ENCODE measurements at regions not wholly inside any gene's neighbourhood (a gene's known extent, or its start where the extent isn't known, plus 50 kb on each side); places are given as distances from the start of the nearest gene placed in this dataset.

GRCh38 chr6:133583907-133584427, 304.9 kb upstream of the TCF21 start:
- DNase-seq (no peak), ATAC-seq (no peak), FAIRE-seq (no peak)
- intact Hi-C loops (cut with DNase I) = no loop called here
- Histone ChIP-seq H3K27ac (no peak overlapping the region), H3K4me1 (no peaks in the 10 kb centered on the region), H3K36me3 (no peaks in the 10 kb centered on the region), H3K9me3 (no peaks in the 10 kb centered on the region), H3K4me3 (no peak overlapping the region), H3K27me3 (no peaks in the 10 kb centered on the region)
- no peak for TF ChIP-seq CTCF (IDR thresholded peaks at IDR 0.05)
- WGBS, 2 donors = 64 to 71% methylated on average over 4 of the region's 4 CpGs

DNA sequence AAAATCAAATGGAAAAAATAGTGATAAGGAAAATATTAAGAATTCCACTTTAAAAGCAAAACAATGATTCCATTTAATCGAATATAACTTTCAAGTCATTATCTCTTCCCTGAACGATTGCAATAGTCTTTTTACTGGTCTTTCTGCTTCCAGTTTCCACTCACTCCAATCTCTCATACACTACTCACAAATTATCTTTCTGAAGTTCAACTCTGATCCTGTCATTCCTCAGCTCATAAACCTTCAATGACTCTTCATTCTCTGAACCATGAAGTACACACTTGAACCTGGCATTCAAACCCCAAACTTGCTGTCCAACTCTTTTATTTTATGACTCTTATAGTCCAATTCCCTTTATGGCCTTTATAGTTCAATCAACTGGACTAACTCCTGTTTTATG, 304.1 kb upstream of the TCF21 start:
- H3K27ac ChIP-seq = no peak overlapping the region
- WGBS, 2 donors = 35 to 41% methylated on average over 2 of the region's 2 CpGs
- no peak for DNase-seq
- no peaks in the 10 kb centered on the region for H3K27me3 ChIP-seq
- no peaks in the 10 kb centered on the region for H3K4me1 ChIP-seq
- no peaks in the 10 kb centered on the region for H3K9me3 ChIP-seq
- H3K4me3 ChIP-seq = no peak overlapping the region
- TF ChIP-seq CTCF (IDR thresholded peaks at IDR 0.05) = no peak
- intact Hi-C loops (cut with DNase I) = no loop called here
- no peaks in the 10 kb centered on the region for H3K36me3 ChIP-seq
- no peak for FAIRE-seq
- no peak for ATAC-seq

DNA sequence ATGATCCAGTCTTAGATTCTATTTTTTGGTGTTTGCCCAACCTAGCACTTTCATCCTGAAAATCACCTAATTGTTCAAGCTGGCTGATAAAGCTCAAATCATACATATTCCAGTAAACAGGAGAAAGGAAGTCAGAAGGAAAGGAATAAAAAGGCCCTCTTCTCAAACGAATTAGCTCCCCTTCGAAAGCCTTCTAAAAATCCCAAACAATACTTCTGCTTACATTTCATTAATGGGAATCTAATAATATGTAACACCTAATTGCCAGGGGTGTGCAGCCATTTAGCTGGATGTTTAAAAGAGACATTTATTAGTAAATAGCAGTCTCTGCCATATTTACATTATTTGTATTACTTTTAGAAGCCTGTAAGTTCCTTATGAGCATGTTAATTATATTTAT, 302.9 kb upstream of the TCF21 start:
- no peak for FAIRE-seq
- Histone ChIP-seq H3K9me3 (no peaks in the 10 kb centered on the region), H3K27ac (no peak overlapping the region), H3K4me1 (no peaks in the 10 kb centered on the region), H3K4me3 (no peak overlapping the region), H3K27me3 (no peaks in the 10 kb centered on the region), H3K36me3 (no peaks in the 10 kb centered on the region)
- no peak for TF ChIP-seq CTCF (IDR thresholded peaks at IDR 0.05)
- no peak for ATAC-seq
- DNase-seq = no peak
- intact Hi-C loops (cut with DNase I) = no loop called here
- 55 to 64% methylated on average over 2 of the region's 2 CpGs for WGBS, 2 donors

DNA sequence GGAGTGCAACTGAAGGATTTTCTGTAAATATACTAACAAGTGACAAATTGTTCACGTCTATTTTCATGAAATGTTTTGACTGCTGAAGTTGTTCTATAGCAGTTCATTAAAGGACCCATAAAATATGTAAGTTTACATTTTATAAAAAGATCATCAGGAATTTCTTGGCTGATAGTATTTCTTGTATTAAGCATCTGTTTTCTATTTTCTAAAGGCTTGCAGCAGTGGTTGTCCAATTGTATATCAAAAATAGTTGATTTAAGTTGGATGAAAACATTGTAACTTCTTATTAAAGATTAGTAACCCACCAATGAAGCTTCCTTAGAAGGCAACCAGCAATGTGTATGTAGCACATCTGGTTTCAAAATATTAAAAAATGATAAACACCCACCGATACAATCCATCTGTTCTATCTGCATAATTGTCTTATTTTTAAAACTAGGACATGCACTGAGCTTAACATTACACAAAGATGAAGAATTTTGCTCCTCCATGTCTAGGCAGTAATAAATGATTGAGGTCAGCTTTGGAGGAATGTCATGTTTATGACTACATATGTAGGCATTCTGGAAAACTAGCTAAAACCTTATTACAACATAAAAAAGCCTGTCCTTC, 301.3 kb upstream of the TCF21 start:
- 57 to 80% methylated on average over 2 of the region's 2 CpGs for WGBS, 2 donors
- FAIRE-seq (no peak), DNase-seq (no peak), ATAC-seq (no peak)
- H3K4me1 ChIP-seq = no peaks in the 10 kb centered on the region
- no peak overlapping the region for H3K4me3 ChIP-seq
- no peaks in the 10 kb centered on the region for H3K9me3 ChIP-seq
- no peaks in the 10 kb centered on the region for H3K36me3 ChIP-seq
- TF ChIP-seq CTCF (IDR thresholded peaks at IDR 0.05) = no peak
- H3K27ac ChIP-seq = no peak overlapping the region
- no peaks in the 10 kb centered on the region for H3K27me3 ChIP-seq
- intact Hi-C loops (cut with DNase I) = no loop called here

DNA sequence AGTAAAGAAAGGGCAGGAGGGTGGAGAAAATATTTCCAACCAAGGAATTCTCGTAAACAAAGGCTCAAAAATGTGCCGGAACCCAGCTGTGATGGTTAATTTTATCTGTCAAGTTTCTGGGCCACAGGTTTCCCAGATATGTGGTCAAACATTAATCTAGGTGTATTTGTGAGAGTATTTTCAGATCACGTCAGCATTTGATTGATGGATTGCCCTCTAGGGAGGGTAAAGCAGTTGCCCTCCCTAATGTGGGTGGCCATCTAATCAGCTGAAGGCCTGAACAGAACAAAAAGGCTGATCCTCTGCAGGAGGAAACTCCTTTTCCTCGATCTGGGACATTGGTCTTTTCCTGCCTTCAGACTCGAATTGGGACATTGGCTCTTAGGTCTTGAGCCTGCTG, 298.7 kb upstream of the TCF21 start:
- DNase-seq (no peak), ATAC-seq (peak in 2 of 4 donors; percentile 32 to 60), FAIRE-seq (no peak)
- no peak for TF ChIP-seq CTCF (IDR thresholded peaks at IDR 0.05)
- no peak overlapping the region for H3K27ac ChIP-seq
- H3K36me3 ChIP-seq = no peaks in the 10 kb centered on the region
- no peak overlapping the region for H3K4me3 ChIP-seq
- no peaks in the 10 kb centered on the region for H3K4me1 ChIP-seq
- 15 to 17% methylated on average over 5 of the region's 5 CpGs for WGBS, 2 donors
- intact Hi-C loops (cut with DNase I) = no loop called here
- no peaks in the 10 kb centered on the region for H3K27me3 ChIP-seq
- H3K9me3 ChIP-seq = no peaks in the 10 kb centered on the region
